NCI-H460 (cell line): ENCODE measurements at regions not wholly inside any gene's neighbourhood (a gene's known extent, or its start where the extent isn't known, plus 50 kb on each side); places are given as distances from the start of the nearest gene placed in this dataset.

Experiments used
- DNase-seq: peaks from one replicate; pipeline ENCODE4 v3.0.0-alpha.2; 2016; ENCODE audit warnings: low read depth; ENCODE audit errors: extremely low read depth

DNA sequence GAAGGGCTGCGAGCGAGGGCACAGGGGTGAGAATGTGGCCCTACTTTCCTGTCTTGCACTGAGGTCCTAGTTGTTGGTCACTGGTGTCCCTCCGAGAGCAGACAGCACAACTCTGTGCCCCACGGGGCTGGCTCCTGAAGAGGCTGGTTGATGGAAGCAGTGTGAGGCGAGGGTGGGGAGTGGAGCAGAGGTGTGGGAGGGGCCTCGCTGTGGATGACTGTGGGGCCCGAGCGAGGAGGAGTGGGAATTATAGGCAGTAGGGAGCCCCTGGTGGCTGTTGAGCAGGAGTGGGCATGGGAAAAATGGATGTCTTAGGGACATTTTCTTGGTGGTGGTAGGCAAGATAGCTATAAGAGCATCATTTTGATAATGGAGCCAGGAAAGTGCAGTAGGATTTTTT, 660.5 kb upstream of the HS6ST1 start:
- DNase-seq: no peak

GRCh38 chr2:128980475-128980874, 661.8 kb upstream of the HS6ST1 start:
- no peak for DNase-seq

GRCh38 chr2:128981353-128981752, 662.7 kb upstream of the HS6ST1 start:
- DNase-seq: no peak

DNA sequence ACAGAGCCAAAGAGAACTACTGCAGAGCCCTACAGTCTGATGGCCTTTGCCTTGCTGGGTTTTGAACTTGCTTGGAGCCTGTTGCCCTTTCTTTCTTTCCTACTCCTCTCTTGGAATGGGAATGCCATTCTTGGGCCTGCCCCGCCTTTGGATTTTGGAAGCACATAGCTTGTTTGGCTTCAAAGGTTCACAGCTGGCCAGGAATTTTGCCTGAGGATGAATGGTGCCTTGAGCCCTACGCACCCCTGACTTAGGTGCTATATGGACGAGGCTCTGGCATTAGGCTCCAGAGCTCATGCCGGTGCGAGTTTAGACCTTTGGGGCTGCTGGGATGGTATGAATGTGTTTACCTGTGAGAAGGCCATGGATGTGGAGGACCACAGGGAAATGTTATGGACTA, 663.3 kb upstream of the HS6ST1 start:
- DNase-seq: no peak

- no peak for DNase-seq
Observed at GRCh38 chr2:128982670-128983069, 664.0 kb upstream of the HS6ST1 start.

- DNase-seq: no peak
Observed at GRCh38 chr2:128983094-128983493, 664.4 kb upstream of the HS6ST1 start.

- no peak for DNase-seq
Observed at GRCh38 chr2:128984081-128984480, 665.4 kb upstream of the HS6ST1 start.

DNA sequence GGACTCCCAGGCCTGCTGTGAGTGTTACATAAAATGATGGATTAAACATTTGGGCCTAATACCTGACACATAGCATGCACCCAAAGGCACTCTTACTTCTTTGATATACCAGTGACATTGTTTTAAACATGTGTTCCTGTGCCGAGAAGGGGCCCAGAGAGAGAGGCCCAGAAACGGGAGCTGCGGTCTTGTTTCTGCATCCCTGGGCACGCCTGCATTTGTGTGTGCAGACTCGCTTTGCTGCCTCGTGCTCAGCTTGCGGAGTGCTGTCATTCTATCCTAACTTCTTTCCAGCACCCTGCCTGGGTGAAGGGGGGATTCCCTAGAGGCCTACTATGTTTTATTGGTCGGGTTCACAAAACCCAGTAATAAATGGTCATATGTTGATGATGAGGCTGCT, 666.2 kb upstream of the HS6ST1 start:
- DNase-seq: no peak

GRCh38 chr2:128986026-128986715, 667.5 kb upstream of the HS6ST1 start:
- DNase-seq: no peak

GRCh38 chr2:128986867-128987268, 668.2 kb upstream of the HS6ST1 start:
- no peak for DNase-seq

GRCh38 chr2:128988326-128988725, 669.7 kb upstream of the HS6ST1 start:
- no peak for DNase-seq

- no peak for DNase-seq
Observed at GRCh38 chr2:128988967-128989366, 670.3 kb upstream of the HS6ST1 start.

- DNase-seq: no peak
Observed at GRCh38 chr2:128995086-128995485, 676.4 kb upstream of the HS6ST1 start.

DNA sequence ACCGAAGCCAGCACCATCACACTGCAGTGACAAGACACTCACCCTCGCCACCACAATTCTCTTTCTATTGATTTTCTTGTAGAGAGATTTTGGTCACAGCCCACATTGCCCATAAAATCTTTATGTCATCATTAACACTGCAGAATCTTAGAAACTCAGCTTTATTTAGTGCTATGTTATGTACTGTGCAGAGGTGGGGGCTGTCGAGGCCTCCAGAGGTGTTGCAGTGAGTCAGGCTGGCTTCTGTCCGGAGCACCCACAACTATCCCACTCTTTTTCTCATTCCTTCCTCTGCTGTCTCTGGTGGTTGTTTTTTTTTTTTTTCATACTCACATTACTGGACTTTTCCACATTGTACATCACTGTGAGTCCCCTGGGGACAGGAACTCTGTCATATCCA, 677.4 kb upstream of the HS6ST1 start:
- no peak for DNase-seq

DNA sequence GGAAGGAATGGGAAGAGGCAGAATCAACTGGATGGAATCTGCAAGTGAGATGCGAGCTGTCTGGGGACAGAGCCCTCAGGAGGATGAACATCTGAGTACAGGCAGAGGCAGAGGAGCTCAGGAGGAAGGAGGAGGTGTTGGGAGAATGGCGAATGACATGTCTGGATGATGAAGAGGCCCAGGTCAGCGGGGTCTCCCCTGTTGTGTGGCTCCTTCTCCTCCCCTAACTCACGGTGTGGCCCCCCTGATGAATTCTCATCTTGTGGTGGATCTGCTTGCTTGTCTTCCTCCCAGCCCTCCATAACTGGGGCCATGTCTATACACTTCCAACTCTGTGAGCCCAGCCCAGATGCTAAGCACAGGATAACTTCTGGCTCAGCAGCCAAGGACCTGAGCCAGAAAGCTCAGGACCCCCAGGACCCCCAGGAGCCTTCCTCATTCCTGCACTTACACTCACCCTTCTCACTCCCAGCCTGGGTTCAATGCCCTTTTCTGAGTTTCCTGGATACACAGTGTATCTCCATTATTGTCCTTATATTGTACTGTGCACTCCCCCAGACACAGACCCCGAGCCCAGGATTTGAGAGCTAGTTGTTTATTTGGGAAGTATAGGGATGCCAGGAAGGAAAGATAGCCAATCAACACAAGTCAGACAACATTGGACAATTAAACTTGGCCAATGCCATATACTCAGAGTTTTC, 678.6 kb upstream of the HS6ST1 start:
- DNase-seq: no peak

GRCh38 chr2:129001926-129002325, 683.3 kb upstream of the HS6ST1 start:
- DNase-seq: no peak

DNA sequence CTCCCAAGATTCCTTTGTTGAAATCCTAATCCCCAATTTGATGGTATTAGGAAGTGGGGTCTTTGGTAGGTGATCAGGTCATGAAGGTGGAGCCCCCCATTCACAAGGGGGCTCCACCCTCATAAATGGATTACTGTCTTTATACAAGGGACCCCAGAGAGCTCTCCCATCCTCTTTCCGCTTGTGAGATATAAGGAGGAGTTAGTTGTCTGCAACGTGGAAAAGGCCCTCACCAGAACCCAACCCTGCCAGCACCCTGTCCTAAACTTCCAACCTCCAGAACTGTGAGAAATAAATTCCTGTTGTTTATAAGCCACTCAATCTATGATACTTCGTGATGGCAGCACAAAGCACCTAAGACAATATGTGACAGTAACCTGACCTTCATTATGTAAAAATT, 684.1 kb upstream of the HS6ST1 start:
- no peak for DNase-seq

DNA sequence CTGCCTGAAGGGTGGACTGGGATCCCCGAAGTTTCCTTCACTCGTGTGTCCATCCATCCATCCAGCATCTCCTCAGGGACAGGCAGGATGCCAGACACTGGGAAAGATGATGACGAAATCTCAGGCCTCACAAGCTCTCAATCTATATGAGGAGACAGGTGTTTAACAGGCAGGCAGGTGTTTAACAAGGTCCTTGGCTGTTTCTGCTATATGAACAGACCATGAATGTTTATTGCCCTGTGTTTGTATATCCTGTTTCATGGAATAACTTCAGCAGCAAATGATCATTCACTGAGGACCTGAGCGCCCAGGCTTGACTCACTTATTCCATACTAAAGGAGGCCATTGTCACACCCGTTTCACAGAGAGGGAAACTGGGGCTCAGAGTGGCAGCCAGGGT, 685.8 kb upstream of the HS6ST1 start:
- no peak for DNase-seq

DNA sequence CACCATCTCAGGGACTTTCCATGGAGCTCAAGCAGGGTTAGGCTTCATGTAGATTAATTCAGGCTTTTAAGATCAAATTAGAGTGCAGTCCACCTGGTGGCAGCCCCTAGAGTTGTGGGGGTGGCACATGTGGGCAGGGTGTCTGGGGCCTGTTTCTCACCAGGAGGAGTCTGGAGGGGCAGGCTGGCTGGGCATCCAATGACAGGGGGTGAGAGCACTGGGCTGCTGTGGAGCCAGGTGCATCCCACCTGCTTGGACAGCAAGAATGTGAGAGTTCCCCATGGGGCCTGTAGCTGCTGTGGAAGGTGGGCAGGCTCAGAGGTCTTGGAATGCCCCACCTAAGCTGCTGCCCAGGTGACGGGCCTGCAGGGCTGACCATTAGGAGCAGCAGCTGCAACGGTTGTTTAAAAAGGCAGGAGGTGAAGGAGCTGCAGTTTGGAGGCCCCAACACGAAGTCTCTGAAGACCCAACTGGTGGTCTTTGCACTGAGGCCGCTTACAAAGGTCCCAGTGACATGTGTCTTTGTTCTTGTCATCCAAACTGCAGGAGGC, 686.3 kb upstream of the HS6ST1 start:
- DNase-seq: no peak

GRCh38 chr2:129006135-129006886, 687.6 kb upstream of the HS6ST1 start:
- no peak for DNase-seq

DNA sequence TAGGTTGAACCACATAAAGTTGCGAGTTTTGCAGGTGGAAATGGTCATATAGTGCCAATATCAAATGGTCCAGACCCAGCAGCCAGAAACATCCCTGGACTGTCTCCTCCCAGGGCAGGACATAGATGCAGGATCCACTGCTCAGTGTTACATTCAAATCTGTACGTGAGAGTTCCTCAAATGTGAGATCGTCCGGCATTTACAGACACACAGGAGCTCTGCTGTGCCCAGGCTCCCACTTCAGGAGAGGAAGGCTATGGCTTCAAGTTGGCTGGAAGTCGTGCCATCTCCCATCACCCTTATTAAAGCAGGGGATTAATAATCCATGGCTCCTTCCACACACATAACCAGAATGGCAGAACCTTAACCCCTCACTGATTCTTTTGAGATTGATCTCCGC, 688.2 kb upstream of the HS6ST1 start:
- no peak for DNase-seq
